Neural crest cell (in vitro differentiated cells): ENCODE measurements at regions not wholly inside any gene's neighbourhood (a gene's known extent, or its start where the extent isn't known, plus 50 kb on each side); places are given as distances from the start of the nearest gene placed in this dataset.

ENCODE experiments used
- DNase-seq: peaks from one replicate; pipeline ENCODE4 v3.0.0; 2021; ENCODE audit warnings: low read depth, mixed read lengths, low spot score
- H3K27ac Mint-ChIP-seq: one replicate; pipeline ENCODE4 v1.8.0; 2021; ENCODE audit warnings: mild to moderate bottlenecking, mixed read lengths; ENCODE audit not compliant: unreplicated experiment
- H3K27me3 Mint-ChIP-seq: 2 replicates; pipeline ENCODE4 v1.8.0; 2021; ENCODE audit warnings: low read depth, mild to moderate bottlenecking, mixed read lengths
- H3K36me3 Mint-ChIP-seq: 2 replicates; pipeline ENCODE4 v1.8.0; 2021; ENCODE audit warnings: low read depth, mild to moderate bottlenecking, mixed read lengths
- H3K4me1 Mint-ChIP-seq: 2 replicates; pipeline ENCODE4 v1.8.0; 2021; ENCODE audit warnings: mixed read lengths
- H3K4me3 Mint-ChIP-seq: one replicate; pipeline ENCODE4 v1.8.0; 2021; ENCODE audit warnings: mild to moderate bottlenecking, mixed read lengths
- H3K9me3 Mint-ChIP-seq: 2 replicates; pipeline ENCODE4 v1.8.0; 2021; ENCODE audit warnings: mixed read lengths
- CTCF ChIP-seq: fragments of 200-600 bp; sonication (generic); conservative IDR thresholded peaks from 2 replicates; pipeline ENCODE4 v1.5.0; 2021; ENCODE audit warnings: antibody characterized with exemption, mild to moderate bottlenecking

- Mint-ChIP-seq H3K36me3 (no peaks in the 10 kb centered on the region), H3K27ac (no peak overlapping the region), H3K4me1 (no peaks in the 10 kb centered on the region), H3K27me3 (no peaks in the 10 kb centered on the region), H3K4me3 (no peak overlapping the region), H3K9me3 (no peaks in the 10 kb centered on the region)
- no peak for TF ChIP-seq CTCF
- DNase-seq, result no peak
These were observed 194.4 kb downstream of the DEPDC1B start for GRCh38 chr5:60505373-60506171.

- H3K27me3 Mint-ChIP-seq, result no peaks in the 10 kb centered on the region
- H3K4me1 Mint-ChIP-seq, result no peaks in the 10 kb centered on the region
- H3K36me3 Mint-ChIP-seq, result no peaks in the 10 kb centered on the region
- no peak overlapping the region for H3K27ac Mint-ChIP-seq
- DNase-seq, result no peak
- TF ChIP-seq CTCF, result no peak
- H3K9me3 Mint-ChIP-seq, result no peaks in the 10 kb centered on the region
- H3K4me3 Mint-ChIP-seq, result no peak overlapping the region
These were observed 195.6 kb downstream of the DEPDC1B start for GRCh38 chr5:60504342-60504741.

- Mint-ChIP-seq H3K36me3 (no peaks in the 10 kb centered on the region), H3K4me3 (no peak overlapping the region), H3K9me3 (no peaks in the 10 kb centered on the region), H3K27me3 (no peaks in the 10 kb centered on the region), H3K27ac (no peak overlapping the region), H3K4me1 (no peaks in the 10 kb centered on the region)
- TF ChIP-seq CTCF, result no peak
- no peak for DNase-seq
These were observed 196.2 kb downstream of the DEPDC1B start for GRCh38 chr5:60503771-60504170.

- Mint-ChIP-seq H3K4me1 (peaks cover 12% of the 10 kb centered on the region), H3K4me3 (no peak overlapping the region), H3K36me3 (no peaks in the 10 kb centered on the region), H3K27me3 (no peaks in the 10 kb centered on the region), H3K9me3 (no peaks in the 10 kb centered on the region), H3K27ac (no peak overlapping the region)
- DNase-seq, result no peak
- TF ChIP-seq CTCF, result no peak
These were observed 202.1 kb downstream of the DEPDC1B start for GRCh38 chr5:60497706-60498500.

GRCh38 chr5:60495644-60496520, 204.1 kb downstream of the DEPDC1B start:
- Mint-ChIP-seq H3K36me3 (no peaks in the 10 kb centered on the region), H3K4me1 (peaks cover 12% of the 10 kb centered on the region), H3K27me3 (no peaks in the 10 kb centered on the region), H3K27ac (no peak overlapping the region), H3K4me3 (no peak overlapping the region), H3K9me3 (no peaks in the 10 kb centered on the region)
- no peak for DNase-seq
- TF ChIP-seq CTCF, result no peak
